GM21390 (cell line): ENCODE measurements at regions not wholly inside any gene's neighbourhood (a gene's known extent, or its start where the extent isn't known, plus 50 kb on each side); places are given as distances from the start of the nearest gene placed in this dataset.

Source experiments
- ATAC-seq: cut with Tn5 transposase; IDR thresholded peaks from one replicate; pipeline ENCODE4 v1.9.1; 2021; ENCODE audit not compliant: unreplicated experiment

DNA sequence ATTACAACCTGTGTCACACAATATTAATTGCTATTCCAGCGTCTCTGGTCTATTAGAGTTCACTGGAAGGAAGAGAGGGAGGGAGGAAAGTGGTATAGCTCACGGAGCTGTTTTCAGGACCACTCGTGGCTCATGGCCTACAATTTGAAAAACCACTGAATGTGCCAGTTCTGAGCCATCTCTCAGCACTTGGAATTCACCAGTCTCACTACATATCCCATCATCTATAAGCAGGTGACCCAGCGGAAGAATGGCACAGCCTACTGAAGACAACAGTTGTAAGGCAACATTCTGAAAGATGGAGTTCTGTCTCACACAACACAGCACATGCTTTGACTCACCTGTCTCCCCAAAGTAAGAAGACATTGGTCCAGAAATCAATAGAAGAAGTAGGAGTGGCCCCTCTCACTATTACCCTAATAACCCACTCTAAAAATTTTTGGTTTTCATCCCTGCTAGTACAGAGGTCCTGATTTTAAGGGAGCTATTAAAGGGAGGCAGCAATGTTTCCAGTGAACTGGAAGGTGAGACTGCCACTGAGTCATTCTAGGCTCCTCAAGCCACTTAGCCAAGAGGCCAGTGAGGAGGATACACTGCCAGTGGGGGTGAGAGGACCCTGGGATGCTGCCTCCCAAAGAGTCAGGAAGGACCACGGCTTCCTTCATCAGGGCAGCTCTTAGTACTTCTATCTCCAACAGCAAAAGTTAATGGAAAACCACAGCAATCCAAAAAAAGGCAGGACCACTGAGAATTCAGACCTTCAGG, 50.0 kb upstream of the DOCK9 start:
- no peak for ATAC-seq

DNA sequence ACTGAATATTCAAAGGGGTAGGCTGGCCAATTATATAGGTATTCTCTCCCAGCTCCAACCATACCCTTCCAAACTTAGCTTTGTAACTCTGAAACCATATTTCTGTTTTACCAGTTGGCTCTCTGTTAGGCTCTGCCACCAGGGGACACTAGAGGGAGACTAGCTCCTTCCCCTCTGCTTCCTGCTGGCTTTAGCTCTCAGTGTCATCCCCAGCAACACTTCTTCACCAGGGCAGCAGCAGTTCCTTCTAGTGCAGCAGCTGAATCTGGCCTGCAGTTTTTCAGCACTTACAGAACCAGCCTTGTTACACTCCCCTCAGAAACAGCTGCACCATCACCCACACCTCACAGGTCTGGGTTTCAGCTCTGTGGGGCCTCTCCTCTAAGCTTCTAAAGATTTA, 51.0 kb upstream of the DOCK9 start:
- ATAC-seq, result peak; percentile 64

DNA sequence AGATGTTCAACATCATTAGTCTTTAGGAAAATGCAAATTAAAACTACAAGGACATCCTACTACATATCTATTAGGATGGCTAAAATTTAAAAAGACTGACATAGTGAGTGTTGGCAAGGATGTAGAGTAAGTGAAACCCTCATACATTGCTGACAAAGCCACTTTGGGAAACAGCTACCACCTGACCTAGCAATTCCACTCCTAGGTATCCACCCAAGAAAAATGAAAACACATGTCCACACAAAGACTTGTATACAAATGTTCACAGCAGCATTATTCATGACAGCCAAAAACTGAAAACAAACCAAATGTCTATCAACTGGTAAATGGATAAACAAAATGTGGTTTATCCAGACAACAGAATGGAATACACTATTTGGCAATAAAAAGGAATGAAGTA, 51.7 kb upstream of the DOCK9 start:
- no peak for ATAC-seq

DNA sequence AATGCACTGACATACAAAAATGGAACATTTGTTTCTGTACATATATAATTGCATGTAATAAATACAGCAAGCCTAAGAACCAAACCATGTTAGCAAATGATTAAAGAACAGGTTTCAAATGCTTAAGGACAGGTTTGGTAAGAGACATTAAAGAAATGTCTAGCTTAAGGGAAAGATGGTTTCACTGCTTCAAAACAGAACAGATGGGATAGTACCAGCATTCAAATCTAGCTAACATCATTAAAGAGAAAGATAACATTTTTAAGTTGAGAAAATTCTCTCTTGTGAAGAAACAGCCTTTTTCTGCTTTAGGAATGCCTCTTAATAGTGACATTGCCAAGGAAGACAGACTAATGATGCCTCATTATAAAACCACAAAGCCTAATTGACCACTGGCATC, 52.5 kb upstream of the DOCK9 start:
- ATAC-seq, result no peak

DNA sequence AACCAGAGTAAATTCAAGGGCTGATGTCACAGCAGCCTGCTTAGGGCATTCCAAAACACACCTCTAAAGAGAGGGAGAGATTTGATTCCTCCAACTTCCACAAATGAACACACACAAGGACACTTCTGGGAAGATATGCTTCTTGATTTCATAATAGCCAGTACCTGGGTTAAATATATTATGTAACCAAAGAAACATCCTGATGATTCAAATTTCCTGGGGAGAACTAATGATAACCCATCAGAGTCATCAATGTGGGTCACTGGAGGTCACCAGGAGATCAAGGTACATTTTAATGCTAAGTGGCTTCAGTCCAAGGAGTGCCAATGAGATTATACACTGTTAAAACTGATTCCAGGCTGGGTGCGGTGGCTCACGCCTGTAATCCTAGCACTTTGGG, 54.0 kb upstream of the DOCK9 start:
- no peak for ATAC-seq

DNA sequence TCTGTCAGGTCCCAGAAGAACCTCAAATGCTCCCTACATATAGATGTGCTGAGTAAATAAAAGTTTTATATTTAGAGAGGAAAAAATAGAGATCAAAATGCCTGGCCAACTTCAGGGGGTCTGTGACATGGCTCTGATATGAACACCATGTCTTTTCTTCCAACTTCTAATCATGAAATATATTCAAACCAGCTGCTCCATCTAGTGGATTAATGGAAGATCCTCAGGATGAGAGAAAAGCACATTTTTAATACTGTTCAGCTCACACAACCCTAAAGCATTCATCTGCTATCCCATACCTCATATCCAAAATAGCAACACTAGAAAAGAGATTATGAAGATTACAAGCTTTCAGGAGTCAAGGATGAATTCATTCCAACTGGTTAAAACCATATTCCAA, 56.0 kb upstream of the DOCK9 start:
- no peak for ATAC-seq

DNA sequence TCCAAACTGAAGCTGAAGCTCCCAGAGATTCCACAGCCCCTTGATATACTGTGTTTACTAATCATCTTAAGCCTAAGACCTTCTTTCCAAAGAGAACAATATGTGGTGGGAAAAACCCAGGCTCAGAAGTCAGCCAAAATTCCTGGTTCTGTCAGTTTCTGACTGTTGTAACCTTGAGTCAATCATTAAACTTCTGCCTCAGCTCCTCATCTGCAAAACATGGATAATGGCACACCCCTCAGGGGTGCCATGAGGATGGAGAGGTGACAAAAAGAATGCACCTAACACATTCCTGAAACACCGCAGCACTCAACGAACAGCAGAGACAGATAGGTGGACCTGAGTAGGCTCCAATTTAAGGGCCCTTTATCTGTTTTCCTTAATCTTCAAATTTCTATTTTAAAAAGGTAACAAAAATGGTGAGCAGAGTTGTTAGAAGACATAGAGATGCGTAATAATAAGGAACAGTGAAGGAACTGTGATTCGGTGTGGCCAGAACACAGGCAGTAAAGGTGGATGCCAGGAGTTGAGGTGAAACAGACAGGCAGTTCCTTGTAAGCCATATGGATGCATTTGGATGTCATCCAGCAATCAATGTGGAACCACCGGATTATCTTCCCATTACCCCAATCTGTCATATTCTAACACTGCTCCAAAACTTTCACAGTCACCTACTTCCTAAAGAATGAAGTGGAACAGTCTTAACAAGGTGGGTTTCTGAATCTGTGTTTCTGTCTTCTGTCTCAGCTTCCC, 56.6 kb upstream of the DOCK9 start:
- no peak for ATAC-seq

DNA sequence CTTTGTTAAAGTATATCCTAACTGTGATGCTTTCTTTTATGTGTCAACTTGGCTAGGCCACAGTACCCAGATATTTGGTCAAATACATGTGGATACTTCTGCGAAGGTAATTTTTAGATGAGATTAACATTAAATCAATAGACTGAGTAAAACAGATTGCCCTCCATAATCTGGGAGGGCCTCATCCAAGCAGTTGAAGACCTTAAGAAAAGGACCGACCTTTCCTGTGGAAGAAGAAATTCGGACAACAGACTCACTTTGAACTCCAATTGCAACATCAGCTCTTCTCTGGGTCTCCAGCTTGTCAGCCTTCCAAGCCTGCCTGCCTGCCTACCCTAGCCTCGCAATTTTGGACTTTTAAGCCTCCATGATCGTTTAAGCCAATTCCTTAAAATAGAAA, 57.9 kb upstream of the DOCK9 start:
- ATAC-seq, result no peak

DNA sequence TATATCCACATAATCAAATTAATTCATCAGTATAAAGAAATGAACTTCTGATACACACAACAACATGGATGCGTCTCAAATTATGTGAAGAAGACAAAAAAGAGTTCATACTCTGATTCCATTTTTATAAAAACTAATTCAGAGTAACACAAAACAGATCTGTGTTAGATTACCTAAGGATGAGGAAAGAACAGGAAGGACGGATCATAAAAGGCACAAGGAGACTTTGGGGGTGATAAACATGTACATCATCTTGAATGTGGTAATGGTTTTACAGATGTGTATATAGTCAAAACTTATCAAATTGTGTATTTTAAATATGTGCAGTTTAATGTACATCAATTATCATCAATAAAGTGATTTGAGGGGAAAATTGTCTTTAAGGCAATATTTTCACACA, 59.9 kb upstream of the DOCK9 start:
- no peak for ATAC-seq

DNA sequence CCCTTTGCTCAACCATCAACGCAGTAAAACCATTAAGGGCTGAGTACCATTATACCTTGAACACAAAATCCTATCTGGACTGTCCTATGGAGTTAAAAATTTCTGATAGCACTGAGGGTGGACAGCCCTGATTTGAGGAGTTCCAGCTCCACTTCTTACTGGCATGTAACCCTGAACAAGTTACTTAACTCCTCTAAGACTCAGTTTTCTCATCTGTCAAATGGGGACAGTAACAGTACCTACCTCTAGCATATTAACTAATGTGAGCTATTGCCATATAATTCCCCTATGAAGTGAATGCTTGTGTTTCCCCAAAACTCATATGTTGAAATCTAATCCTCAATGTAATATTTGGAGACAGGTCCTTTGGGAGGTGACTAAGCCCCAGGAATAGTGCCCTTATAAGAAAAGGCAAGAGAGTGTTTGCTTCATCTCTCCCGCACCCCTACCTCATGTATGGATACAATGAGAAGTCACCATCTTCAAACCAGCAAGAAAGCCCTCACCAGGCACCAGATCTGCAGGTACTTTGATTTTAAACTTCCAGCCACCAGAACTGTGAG, 61.9 kb upstream of the DOCK9 start:
- no peak for ATAC-seq

DNA sequence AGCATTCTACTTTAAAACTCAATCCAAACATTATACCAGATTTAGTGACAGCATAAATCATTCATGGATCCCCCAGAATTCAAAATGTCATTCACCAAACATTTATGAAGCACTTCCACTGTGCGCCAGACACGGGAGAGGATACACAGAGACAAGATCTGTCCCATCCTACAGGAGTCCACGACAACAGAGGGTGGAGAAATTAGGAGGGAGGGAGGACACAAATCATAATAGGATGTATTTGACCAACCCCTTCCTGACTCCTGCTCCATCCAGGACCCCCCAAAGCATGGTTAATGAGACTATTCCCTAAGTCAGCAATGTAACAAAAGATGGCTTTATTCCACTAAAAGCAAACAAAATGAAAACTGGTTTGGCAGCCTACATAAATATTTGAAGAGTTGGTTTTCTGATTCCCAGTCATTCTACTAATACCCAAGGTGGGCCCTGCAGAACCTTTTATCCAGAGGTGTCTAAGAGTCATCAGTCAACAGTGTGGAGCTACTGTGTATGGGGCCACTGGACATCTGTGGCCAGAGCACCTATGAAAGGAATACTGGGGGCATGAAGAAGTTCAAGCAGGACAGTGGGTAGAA, 62.8 kb upstream of the DOCK9 start:
- no peak for ATAC-seq

DNA sequence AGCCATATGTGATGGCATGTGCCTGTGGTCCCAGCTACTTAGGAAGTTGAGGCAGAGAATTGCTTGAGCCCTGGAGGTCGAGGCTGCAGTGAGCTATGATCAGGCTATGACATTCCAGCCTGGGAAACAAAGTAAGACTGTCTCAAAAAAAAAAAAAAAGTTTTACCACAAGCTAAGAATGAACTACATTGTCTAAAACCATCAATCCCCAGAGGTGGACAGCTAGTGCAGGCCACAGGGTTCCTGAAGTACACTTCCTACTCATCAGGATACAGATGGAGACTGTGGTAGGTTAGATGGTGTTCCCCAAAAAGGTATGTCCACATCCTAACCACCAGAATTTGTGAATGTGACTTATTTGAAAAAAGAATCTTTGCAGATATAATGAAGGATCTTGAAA, 63.5 kb upstream of the DOCK9 start:
- ATAC-seq, result peak; percentile 7

DNA sequence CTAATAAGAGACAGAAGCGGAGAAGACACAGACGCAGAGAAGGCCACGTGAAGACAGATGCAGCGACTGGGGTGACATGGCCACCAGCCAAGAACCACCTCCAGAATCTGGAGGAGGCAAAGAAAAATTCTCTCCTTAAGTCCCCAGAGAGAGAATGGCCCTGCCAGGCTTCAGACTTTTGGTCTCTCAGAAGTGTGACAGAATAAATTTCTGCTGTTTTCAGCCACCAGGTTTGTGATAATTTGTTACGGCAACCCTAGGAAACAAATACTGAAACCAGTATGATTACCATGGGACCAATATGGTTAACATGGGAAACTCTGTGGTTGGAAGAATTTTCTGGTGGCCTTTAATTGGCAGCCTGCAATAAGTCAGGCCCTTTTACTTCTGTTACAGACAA, 63.9 kb upstream of the DOCK9 start:
- peak; percentile 53 for ATAC-seq

DNA sequence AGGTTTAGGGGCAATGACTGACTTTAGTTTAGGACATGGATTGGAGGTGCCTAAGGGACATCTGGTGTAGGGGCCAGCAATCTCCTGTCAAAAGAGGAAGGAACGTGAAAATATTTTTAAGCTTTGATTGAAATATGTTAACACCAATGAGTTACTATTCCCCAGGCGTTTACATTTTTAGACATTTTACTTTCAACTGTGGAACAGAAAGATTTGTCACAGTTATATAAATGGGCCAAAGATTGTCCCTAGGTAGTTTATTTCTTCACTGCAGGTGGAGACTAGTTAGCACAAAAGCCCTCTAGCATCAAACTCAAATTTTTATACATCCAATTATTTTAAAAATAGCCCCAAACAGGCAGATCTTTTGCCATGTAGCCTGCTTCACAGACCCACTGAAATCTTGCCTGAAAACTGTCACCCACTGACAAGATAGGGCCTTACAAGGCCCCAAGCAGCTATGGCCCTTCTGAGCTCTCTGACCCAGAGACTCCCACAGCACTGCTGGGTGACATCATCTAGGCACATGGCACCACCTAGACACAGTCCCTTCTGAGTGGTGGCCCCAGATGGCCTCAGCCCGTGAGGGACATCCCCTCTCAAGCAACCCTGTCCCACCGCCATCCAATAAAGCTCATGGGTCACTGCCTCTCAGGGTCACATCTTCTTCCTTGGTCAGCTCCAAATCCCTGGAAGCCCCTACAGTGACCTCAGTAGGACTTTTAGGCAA, 64.8 kb upstream of the DOCK9 start:
- ATAC-seq, result no peak

DNA sequence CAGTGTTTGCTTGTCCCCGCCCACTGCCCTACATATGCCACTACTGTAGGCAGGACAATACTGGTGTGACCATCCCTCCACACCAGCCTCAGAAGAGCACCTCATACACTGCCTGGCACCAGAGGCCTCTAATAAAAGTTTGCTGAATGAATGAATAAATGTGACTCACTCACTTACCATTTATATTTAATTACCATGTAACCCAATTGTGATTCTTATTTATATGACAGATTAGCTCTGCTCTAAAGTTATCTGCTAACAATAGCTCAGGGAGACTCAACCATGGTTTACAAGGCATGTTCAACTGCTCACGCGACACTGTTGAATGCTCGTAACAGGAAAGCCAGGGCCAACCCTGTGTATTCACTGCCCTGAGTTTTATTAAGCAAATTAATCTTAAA, 66.0 kb upstream of the DOCK9 start:
- no peak for ATAC-seq

DNA sequence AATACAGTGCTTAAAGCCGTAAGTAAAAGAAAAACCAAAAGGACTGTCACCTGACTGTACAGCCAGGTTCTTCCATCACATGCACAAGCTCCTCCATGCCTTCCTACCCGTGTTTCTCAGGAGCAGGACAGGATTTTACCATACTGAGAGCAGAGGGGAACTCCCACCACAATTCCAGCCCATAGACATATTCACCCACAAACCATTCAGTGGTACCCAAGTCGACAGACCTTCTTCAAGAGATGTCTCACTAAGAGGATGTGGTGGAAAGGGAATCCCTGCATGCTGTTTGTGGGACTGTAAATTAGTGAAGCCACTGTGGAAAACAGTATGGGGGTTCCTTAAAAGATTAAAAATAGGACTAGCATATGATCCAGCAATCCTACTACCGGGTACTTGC, 66.9 kb upstream of the DOCK9 start:
- no peak for ATAC-seq

DNA sequence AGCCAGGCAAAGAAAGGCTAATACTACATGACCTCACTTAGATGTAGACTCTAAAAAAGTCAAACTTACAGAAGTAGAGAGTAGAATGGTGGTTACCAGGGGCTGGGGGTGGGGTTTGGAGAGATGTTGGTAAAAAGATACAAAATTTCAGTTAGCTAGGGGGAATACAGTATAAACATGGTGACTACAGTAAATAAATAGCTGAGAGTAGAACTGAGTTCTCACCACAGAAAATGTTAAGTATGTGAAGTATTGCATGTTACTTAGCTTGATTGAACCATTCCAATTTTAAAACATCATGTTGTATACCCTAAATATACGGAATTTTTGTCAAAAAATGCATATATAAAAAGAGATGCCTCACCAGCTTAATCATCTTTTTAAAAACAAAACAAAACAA, 67.5 kb upstream of the DOCK9 start:
- no peak for ATAC-seq

DNA sequence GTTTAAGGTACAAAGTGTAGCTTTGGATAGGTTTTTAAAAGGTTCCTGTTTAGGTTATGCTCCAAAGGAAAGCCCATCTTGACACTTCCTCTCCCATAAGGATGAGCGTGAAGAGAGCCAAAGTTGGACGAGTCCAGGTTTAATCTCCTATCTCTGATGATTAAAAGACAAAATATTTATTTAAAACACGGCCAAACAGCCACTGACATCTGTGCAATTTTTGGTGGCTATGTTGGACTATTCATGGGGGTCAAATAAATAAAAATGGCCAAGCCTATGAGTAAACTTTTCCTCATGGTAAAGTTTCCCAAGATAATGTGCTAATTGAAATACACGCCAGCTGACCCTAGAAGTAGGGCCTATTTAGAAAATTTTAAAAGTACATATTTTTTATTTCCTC, 69.0 kb upstream of the DOCK9 start:
- ATAC-seq, result no peak

DNA sequence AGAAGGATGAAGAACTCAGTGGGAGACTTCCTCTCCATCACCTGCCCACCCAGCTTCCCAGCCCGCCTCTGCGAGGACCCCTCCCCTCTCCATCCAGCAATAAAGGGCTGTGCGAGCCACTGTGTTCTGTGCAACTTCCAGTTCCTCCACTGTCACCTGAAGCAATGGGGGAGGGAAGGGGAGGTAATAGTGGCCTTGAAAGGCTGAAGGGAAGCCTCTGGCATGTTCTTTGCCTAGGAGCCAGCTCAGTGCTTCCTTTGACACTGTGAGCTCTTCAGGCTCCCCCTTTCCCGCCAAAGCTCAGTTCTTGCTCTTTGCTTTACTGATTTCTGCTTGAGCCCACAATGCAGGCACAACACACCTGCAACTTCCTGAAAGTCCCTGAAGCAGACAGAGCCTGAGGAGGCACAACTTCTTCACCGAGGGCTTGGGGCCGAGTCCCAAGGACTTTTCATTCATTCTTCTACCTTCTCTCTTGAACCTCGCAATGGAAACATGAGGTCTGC, 73.2 kb upstream of the DOCK9 start:
- no peak for ATAC-seq

DNA sequence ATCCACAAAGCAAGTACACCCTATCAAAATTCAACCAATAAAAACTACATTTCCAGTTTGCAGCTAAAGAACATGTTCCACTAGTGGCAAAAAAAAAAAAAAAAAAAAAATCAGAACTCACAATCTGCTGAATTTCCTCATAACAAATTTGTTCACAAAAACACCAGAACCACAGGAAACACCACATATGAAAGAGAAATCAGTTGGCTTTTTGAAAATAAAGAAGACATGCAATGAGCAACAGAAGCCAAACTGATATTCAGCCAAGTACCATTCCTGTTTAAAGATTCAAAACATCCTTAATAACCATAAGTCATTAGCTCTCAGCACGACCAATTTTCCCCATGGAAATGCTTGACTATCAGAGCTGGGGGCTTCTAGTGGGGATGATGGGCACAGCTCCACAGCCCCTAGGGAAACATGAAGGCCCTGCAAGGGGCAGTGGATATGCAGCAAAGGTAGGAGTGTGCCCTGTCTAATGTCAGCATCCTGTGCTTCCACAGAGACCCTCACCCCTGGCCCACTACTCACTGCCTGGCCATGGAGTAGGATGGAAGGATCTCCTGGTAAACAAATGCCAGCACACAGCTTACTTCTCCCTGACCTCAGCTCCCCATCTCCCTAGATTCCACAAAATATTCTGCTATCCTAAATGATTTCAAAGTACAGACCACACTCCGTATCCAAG, 74.0 kb upstream of the DOCK9 start:
- no peak for ATAC-seq
